Keratinocyte (primary cell): ENCODE measurements at regions not wholly inside any gene's neighbourhood (a gene's known extent, or its start where the extent isn't known, plus 50 kb on each side); places are given as distances from the start of the nearest gene placed in this dataset.

Experiments
- DNase-seq: peaks from one replicate; pipeline ENCODE4 v3.0.0-alpha.2; 2011; ENCODE audit warnings: low read depth, missing footprints, low spot score
- FAIRE-seq: peaks from 2 replicates; lab custom pipeline; 2011; peaks lifted over from hg19 to GRCh38; lab: Jason Lieb, UNC
- H2AFZ ChIP-seq: 2 replicates; pipeline ENCODE4 v1.6.0; 2012; ENCODE audit warnings: low read length, control low read depth, inconsistent platforms; ENCODE audit not compliant: control insufficient read depth
- H3K27ac ChIP-seq: 2 replicates; pipeline ENCODE4 v1.5.1; 2011; ENCODE audit warnings: low read length; ENCODE audit not compliant: control insufficient read depth, insufficient read depth
- H3K27me3 ChIP-seq: 3 replicates; pipeline ENCODE4 v1.6.0; 2011; ENCODE audit warnings: low read length; ENCODE audit not compliant: control insufficient read depth, insufficient read depth; ENCODE audit errors: extremely low read depth
- H3K36me3 ChIP-seq, 2 experiments: 2 replicates in 1 of 2; 3 replicates in 1 of 2; pipeline ENCODE4 v1.5.1; 2011; ENCODE audit warnings: low read length in 2 of 2, mild to moderate bottlenecking in 1 of 2; ENCODE audit not compliant: control insufficient read depth in 2 of 2, insufficient read depth in 2 of 2; ENCODE audit errors: extremely low read depth in 1 of 2
- H3K4me1 ChIP-seq: 3 replicates; pipeline ENCODE4 v1.5.1; 2011; ENCODE audit warnings: low read length; ENCODE audit not compliant: control insufficient read depth, insufficient read depth; ENCODE audit errors: extremely low read depth
- H3K4me2 ChIP-seq: 3 replicates; pipeline ENCODE4 v1.6.0; 2011; ENCODE audit warnings: low read depth, low read length; ENCODE audit not compliant: control insufficient read depth, insufficient read depth; ENCODE audit errors: extremely low read depth
- H3K4me3 ChIP-seq, 3 experiments: fragments of 200-600 bp in 1 of 3; sonication (generic) in 1 of 3; 2 replicates in 2 of 3; 3 replicates in 1 of 3; pipeline ENCODE4 v1.5.1; 2011 to 2016; ENCODE audit warnings: low read length in 3 of 3, mild to moderate bottlenecking in 3 of 3, control low read depth in 2 of 3, inconsistent platforms in 1 of 3, low read depth in 1 of 3, mixed read lengths in 1 of 3, mixed run types in 1 of 3, moderate library complexity in 1 of 3; ENCODE audit not compliant: control insufficient read depth in 2 of 3, insufficient read depth in 2 of 3; ENCODE audit errors: extremely low read depth in 1 of 3
- H3K79me2 ChIP-seq: 2 replicates; pipeline ENCODE4 v1.6.0; 2012; ENCODE audit warnings: low read length; ENCODE audit not compliant: control insufficient read depth, insufficient read depth
- H3K9ac ChIP-seq: 3 replicates; pipeline ENCODE4 v1.6.0; 2011; ENCODE audit warnings: low read length; ENCODE audit not compliant: control insufficient read depth, insufficient read depth; ENCODE audit errors: extremely low read depth
- H3K9me1 ChIP-seq: 3 replicates; pipeline ENCODE4 v1.6.0; 2011; ENCODE audit warnings: low read length; ENCODE audit not compliant: control insufficient read depth, insufficient read depth; ENCODE audit errors: extremely low read depth
- H3K9me3 ChIP-seq: 2 replicates; pipeline ENCODE4 v1.5.1; 2012; ENCODE audit warnings: low read depth, low read length; ENCODE audit not compliant: control insufficient read depth
- H4K20me1 ChIP-seq: 3 replicates; pipeline ENCODE4 v1.6.0; 2011; ENCODE audit warnings: low read length; ENCODE audit not compliant: control insufficient read depth, insufficient read depth; ENCODE audit errors: extremely low read depth
- CTCF ChIP-seq, 3 experiments: IDR thresholded peaks in 1 of 3; conservative IDR thresholded peaks in 1 of 3; optimal IDR thresholded peaks in 1 of 3; 2 replicates in 2 of 3; 3 replicates in 1 of 3; pipeline versions ENCODE3 to v1.5.1; 2011; ENCODE audit warnings: low read length in 3 of 3, mild to moderate bottlenecking in 3 of 3, moderate library complexity in 2 of 3, control low read depth in 1 of 3, inconsistent platforms in 1 of 3; ENCODE audit not compliant: insufficient read depth in 2 of 3; ENCODE audit errors: extremely low read depth in 1 of 3
- EZH2 ChIP-seq: IDR thresholded peaks from one replicate; pipeline ENCODE4 v1.6.1; 2012; ENCODE audit warnings: inconsistent platforms, mild to moderate bottlenecking, low read length, moderate library complexity
- dilution Hi-C: fragments of 300-500 bp; cut with MboI; formaldehyde crosslinking; loops from one replicate; pipeline ENCODE4 v1.7.0; 2020; ENCODE audit warnings: low sequenced_read_pairs; ENCODE audit not compliant: extremely low pct_ligation_motif_present

- no peak overlapping the region for H3K27ac ChIP-seq
- H2AFZ ChIP-seq: no peak overlapping the region
- FAIRE-seq (no peak), DNase-seq (no peak)
- H4K20me1 ChIP-seq: no peaks in the 10 kb centered on the region
- H3K27me3 ChIP-seq: no peaks in the 10 kb centered on the region
- H3K4me3 ChIP-seq: no peak overlapping the region
- no peaks in the 10 kb centered on the region for H3K79me2 ChIP-seq
- TF ChIP-seq CTCF (optimal IDR thresholded peaks at IDR 0.05 in 1 of 3, IDR thresholded peaks at IDR 0.05 in 1 of 3, conservative IDR thresholded peaks at IDR 0.05 in 1 of 3; ENCODE audit: extremely low read depth in 1 of 3, insufficient read depth in 2 of 3, low read length in 3 of 3) (no peak), EZH2 (no peak)
- no peaks in the 10 kb centered on the region for H3K4me1 ChIP-seq
- H3K9me1 ChIP-seq: no peaks in the 10 kb centered on the region
- dilution Hi-C loops: no loop called here
- no peaks in the 10 kb centered on the region for H3K9me3 ChIP-seq
- H3K36me3 ChIP-seq: no peaks in the 10 kb centered on the region
- no peak overlapping the region for H3K9ac ChIP-seq
- no peak overlapping the region for H3K4me2 ChIP-seq
Measured at GRCh38 chr7:84384417-84384816, 189.8 kb upstream of the SEMA3A start.

GRCh38 chr7:84379446-84379845, 184.9 kb upstream of the SEMA3A start:
- Histone ChIP-seq H3K4me1 (no peaks in the 10 kb centered on the region), H3K27ac (no peak overlapping the region), H3K27me3 (no peaks in the 10 kb centered on the region), H3K36me3 (no peaks in the 10 kb centered on the region), H2AFZ (no peak overlapping the region), H3K9ac (no peak overlapping the region), H3K4me2 (no peak overlapping the region), H3K9me3 (no peaks in the 10 kb centered on the region), H3K4me3 (no peak overlapping the region), H3K9me1 (no peaks in the 10 kb centered on the region), H3K79me2 (no peaks in the 10 kb centered on the region), H4K20me1 (no peaks in the 10 kb centered on the region)
- no peak for TF ChIP-seq CTCF (optimal IDR thresholded peaks at IDR 0.05 in 1 of 3, IDR thresholded peaks at IDR 0.05 in 1 of 3, conservative IDR thresholded peaks at IDR 0.05 in 1 of 3; ENCODE audit: extremely low read depth in 1 of 3, insufficient read depth in 2 of 3, low read length in 3 of 3)
- no peak for TF ChIP-seq EZH2
- no peak for DNase-seq
- dilution Hi-C loops: no loop called here
- FAIRE-seq: no peak
